Right lobe of liver (tissue), 4 donors: ENCODE measurements at regions not wholly inside any gene's neighbourhood (a gene's known extent, or its start where the extent isn't known, plus 50 kb on each side); places are given as distances from the start of the nearest gene placed in this dataset.

ENCODE experiments used
- POLR2A ChIP-seq: fragments of 450-650 bp; IDR thresholded peaks from one replicate; pipeline ENCODE4 v1.6.1; 2017; ENCODE audit warnings: antibody characterized with exemption, mild to moderate bottlenecking
- TF ChIP-seq, protein P1 (sequence below), 4 donors: fragments of 200-600 bp in 3 of 4; fragments of 450-650 bp in 1 of 4; IDR thresholded peaks; one replicate each; pipeline versions ENCODE4 v1.5.1 to v1.8.0; 2016 to 2022; ENCODE audit warnings: antibody characterized with exemption in 4 of 4, mild to moderate bottlenecking in 2 of 4
- donor health status: DM: no; HTN: no; CAD: no.
- donor health status: DM: no; HTN: no; CAD: no.
- donor health status: DM: no; HTN: yes; CAD: no.

DNA sequence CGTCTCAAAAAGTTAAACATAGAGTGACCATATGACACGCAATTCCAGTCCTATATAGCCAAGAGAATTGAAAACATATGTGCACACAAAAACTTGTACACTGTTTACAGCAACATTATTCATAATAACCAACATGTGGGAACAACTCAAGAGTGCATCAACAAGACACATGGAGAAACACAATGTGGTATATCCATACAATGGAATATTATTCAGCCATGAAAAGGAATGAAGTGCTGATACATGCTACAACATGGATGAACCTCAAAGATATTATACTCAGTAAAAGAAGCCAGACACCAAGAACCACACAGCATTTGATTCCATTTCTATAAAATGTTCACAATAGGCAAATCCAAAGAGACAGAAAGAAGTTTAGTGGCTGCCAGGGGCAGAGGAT lies 317.0 kb downstream of the NSG2 start:
- TF ChIP-seq, protein P1, sequence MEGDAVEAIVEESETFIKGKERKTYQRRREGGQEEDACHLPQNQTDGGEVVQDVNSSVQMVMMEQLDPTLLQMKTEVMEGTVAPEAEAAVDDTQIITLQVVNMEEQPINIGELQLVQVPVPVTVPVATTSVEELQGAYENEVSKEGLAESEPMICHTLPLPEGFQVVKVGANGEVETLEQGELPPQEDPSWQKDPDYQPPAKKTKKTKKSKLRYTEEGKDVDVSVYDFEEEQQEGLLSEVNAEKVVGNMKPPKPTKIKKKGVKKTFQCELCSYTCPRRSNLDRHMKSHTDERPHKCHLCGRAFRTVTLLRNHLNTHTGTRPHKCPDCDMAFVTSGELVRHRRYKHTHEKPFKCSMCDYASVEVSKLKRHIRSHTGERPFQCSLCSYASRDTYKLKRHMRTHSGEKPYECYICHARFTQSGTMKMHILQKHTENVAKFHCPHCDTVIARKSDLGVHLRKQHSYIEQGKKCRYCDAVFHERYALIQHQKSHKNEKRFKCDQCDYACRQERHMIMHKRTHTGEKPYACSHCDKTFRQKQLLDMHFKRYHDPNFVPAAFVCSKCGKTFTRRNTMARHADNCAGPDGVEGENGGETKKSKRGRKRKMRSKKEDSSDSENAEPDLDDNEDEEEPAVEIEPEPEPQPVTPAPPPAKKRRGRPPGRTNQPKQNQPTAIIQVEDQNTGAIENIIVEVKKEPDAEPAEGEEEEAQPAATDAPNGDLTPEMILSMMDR (IDR thresholded peaks at IDR 0.05), result no peak
- TF ChIP-seq POLR2A, result no peak
